Parathyroid adenoma (tissue), 2 donors: ENCODE measurements at regions not wholly inside any gene's neighbourhood (a gene's known extent, or its start where the extent isn't known, plus 50 kb on each side); places are given as distances from the start of the nearest gene placed in this dataset.

Source experiments
- H2AFZ ChIP-seq: fragments of 300-600 bp; sonication (generic); one replicate; pipeline ENCODE4 v1.7.0; 2017; ENCODE audit warnings: antibody characterized with exemption, mild to moderate bottlenecking
- H3K27ac ChIP-seq: fragments of 300-600 bp; sonication (generic); one replicate; pipeline ENCODE4 v1.7.0; 2017
- H3K27me3 ChIP-seq: fragments of 300-600 bp; sonication (generic); one replicate; pipeline ENCODE4 v1.7.0; 2017; ENCODE audit warnings: low read length; ENCODE audit not compliant: control insufficient read depth, insufficient read depth
- H3K36me3 ChIP-seq: fragments of 300-600 bp; sonication (generic); one replicate; pipeline ENCODE4 v1.7.0; 2017; ENCODE audit warnings: low read length; ENCODE audit not compliant: control insufficient read depth, insufficient read depth
- H3K4me1 ChIP-seq: fragments of 300-600 bp; sonication (generic); one replicate; pipeline ENCODE4 v1.7.0; 2017; ENCODE audit warnings: control low read depth
- H3K4me2 ChIP-seq: fragments of 300-600 bp; sonication (generic); one replicate; pipeline ENCODE4 v1.7.0; 2017; ENCODE audit warnings: low read length
- H3K4me3 ChIP-seq: fragments of 300-600 bp; sonication (generic); one replicate; pipeline ENCODE4 v1.7.0; 2017; ENCODE audit warnings: low read depth, low read length
- H3K79me2 ChIP-seq: fragments of 300-600 bp; sonication (generic); one replicate; pipeline ENCODE4 v1.7.0; 2017; ENCODE audit warnings: control low read depth
- H3K9ac ChIP-seq: fragments of 300-600 bp; sonication (generic); one replicate; pipeline ENCODE4 v1.7.0; 2017; ENCODE audit warnings: mild to moderate bottlenecking
- H3K9me3 ChIP-seq: fragments of 300-600 bp; sonication (generic); one replicate; pipeline ENCODE4 v1.7.0; 2017; ENCODE audit warnings: low read length; ENCODE audit not compliant: control insufficient read depth
- TF ChIP-seq, protein P1 (sequence below): fragments of 300-600 bp; sonication (generic); IDR thresholded peaks from one replicate; pipeline ENCODE4 v1.7.0; 2017; ENCODE audit warnings: antibody characterized with exemption, mild to moderate bottlenecking
- donor health status: primary hyperparathyroidism.

DNA sequence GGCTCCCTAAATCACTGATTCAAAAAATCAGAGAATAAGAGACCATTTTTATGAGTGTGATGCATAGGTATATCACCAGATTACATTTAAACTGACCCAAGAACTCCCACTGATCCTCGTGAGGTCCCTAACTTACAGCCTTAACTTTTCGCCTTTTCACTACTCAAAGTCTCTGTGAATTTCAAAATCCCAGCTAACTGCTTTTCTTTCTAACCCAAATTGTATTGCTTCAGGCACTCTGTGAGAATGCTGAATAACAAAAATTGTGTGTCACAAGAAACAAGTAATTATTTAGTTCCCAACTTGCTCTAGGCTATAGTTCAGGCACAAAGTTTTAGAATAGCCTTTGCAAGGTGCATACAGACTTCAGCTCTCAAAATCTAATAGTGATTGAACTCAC lies 368.6 kb downstream of the CHSY3 start:
- Histone ChIP-seq H3K27ac (no peak overlapping the region), H3K79me2 (no peaks in the 10 kb centered on the region), H3K27me3 (no peaks in the 10 kb centered on the region), H3K9me3 (no peaks in the 10 kb centered on the region), H3K4me2 (no peak overlapping the region), H3K36me3 (no peaks in the 10 kb centered on the region), H3K9ac (no peak overlapping the region), H3K4me3 (no peak overlapping the region), H2AFZ (no peak overlapping the region), H3K4me1 (no peaks in the 10 kb centered on the region)
- TF ChIP-seq, protein P1, sequence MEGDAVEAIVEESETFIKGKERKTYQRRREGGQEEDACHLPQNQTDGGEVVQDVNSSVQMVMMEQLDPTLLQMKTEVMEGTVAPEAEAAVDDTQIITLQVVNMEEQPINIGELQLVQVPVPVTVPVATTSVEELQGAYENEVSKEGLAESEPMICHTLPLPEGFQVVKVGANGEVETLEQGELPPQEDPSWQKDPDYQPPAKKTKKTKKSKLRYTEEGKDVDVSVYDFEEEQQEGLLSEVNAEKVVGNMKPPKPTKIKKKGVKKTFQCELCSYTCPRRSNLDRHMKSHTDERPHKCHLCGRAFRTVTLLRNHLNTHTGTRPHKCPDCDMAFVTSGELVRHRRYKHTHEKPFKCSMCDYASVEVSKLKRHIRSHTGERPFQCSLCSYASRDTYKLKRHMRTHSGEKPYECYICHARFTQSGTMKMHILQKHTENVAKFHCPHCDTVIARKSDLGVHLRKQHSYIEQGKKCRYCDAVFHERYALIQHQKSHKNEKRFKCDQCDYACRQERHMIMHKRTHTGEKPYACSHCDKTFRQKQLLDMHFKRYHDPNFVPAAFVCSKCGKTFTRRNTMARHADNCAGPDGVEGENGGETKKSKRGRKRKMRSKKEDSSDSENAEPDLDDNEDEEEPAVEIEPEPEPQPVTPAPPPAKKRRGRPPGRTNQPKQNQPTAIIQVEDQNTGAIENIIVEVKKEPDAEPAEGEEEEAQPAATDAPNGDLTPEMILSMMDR: no peak

GRCh38 chr5:130270786-130271185 lies 366.5 kb downstream of the CHSY3 start:
- no peak overlapping the region for H3K4me2 ChIP-seq
- no peak overlapping the region for H3K27ac ChIP-seq
- no peaks in the 10 kb centered on the region for H3K79me2 ChIP-seq

DNA sequence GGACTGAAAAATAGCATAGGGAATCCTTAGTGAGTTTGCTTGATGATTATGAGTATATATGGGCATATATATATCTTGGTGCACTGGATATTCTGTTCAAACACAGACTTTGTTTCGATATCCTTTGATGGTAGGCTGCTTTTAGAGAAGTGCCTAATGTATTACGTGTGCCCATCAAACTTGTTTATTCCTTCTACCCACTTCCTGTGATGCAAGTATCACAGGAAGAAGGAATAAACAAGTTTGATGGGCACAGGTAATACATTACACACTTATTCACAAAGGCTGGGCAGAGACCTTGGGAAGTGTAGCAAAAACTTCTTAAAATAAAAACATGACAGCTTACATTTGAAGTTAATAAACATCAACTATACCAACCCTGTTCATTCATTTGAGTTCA lies 364.2 kb downstream of the CHSY3 start:
- Histone ChIP-seq H2AFZ (no peak overlapping the region), H3K79me2 (no peaks in the 10 kb centered on the region), H3K4me3 (no peak overlapping the region), H3K9me3 (no peaks in the 10 kb centered on the region), H3K36me3 (no peaks in the 10 kb centered on the region), H3K9ac (no peak overlapping the region), H3K27ac (no peak overlapping the region), H3K4me2 (no peak overlapping the region), H3K4me1 (no peaks in the 10 kb centered on the region), H3K27me3 (no peaks in the 10 kb centered on the region)
- TF ChIP-seq, protein P1: no peak

More at GRCh38 chr5:130270786-130271185, 366.5 kb downstream of the CHSY3 start:
- Histone ChIP-seq H3K36me3 (no peaks in the 10 kb centered on the region), H3K4me1 (no peaks in the 10 kb centered on the region), H3K4me3 (no peak overlapping the region), H2AFZ (no peak overlapping the region), H3K27me3 (no peaks in the 10 kb centered on the region), H3K9ac (no peak overlapping the region), H3K9me3 (no peaks in the 10 kb centered on the region)
- TF ChIP-seq, protein P1: no peak

GRCh38 chr5:130267926-130268325 lies 363.7 kb downstream of the CHSY3 start:
- no peaks in the 10 kb centered on the region for H3K9me3 ChIP-seq
- no peak overlapping the region for H3K9ac ChIP-seq
- TF ChIP-seq, protein P1: no peak
- H3K4me1 ChIP-seq: no peaks in the 10 kb centered on the region
- no peak overlapping the region for H3K27ac ChIP-seq
- no peak overlapping the region for H3K4me2 ChIP-seq
- no peaks in the 10 kb centered on the region for H3K79me2 ChIP-seq
- no peaks in the 10 kb centered on the region for H3K36me3 ChIP-seq
- no peak overlapping the region for H2AFZ ChIP-seq
- H3K4me3 ChIP-seq: no peak overlapping the region
- no peaks in the 10 kb centered on the region for H3K27me3 ChIP-seq

- Histone ChIP-seq H3K79me2 (no peaks in the 10 kb centered on the region), H3K27ac (no peak overlapping the region), H3K4me1 (no peaks in the 10 kb centered on the region), H3K4me2 (no peak overlapping the region), H3K27me3 (no peaks in the 10 kb centered on the region), H2AFZ (no peak overlapping the region), H3K36me3 (no peaks in the 10 kb centered on the region), H3K4me3 (no peak overlapping the region), H3K9me3 (no peaks in the 10 kb centered on the region), H3K9ac (no peak overlapping the region)
- TF ChIP-seq, protein P1: no peak
Measured at GRCh38 chr5:130260481-130260880, 356.2 kb downstream of the CHSY3 start.
